Activated T-cell treated with anti-CD3 and anti-CD28 coated beads, Interleukin-2, amount 50 U/mL, for 1 hour (primary cell): ENCODE measurements at regions not wholly inside any gene's neighbourhood (a gene's known extent, or its start where the extent isn't known, plus 50 kb on each side); places are given as distances from the start of the nearest gene placed in this dataset.

Source experiments
- DNase-seq: peaks from one replicate; pipeline ENCODE4 v3.0.0-alpha.2; 2020

DNA sequence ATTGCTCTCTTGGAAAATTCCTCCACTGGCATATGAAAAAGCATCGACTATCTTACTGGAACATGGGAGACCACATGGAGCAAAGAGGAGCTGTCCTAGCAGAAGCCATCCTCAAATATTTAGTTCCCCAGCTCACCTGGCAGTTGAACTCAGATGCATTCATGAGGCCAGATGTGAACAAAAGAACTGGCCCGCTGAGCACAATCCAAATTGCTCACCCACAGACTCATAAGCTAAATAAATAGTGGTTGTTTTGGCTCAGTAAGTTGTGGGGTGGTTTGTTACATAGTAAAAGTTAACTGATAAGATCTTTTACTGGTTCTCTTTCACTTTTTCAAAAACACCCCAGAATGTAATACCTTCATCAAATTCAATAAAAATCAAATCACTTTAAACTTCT, 108.6 kb upstream of the CWC22 start:
- DNase-seq: no peak

DNA sequence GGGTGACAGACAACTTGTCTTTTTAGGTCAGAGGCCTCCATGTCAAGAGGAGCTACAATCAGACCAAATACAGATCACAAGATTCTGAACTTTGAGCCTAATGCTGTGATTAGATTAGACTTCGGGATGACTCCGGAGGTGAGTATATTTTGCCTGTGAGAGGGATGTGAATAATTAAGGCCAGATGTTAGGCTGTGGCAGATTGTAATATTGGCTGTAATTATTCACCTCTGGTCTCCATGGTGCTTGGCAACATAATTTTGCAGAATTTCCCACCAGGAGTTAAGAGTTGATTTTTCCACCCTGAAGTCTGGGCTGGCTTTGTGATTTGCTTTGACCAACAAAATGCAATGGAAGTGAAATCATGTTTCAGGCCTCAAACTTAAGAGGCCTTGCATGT, 108.2 kb upstream of the CWC22 start:
- no peak for DNase-seq

DNA sequence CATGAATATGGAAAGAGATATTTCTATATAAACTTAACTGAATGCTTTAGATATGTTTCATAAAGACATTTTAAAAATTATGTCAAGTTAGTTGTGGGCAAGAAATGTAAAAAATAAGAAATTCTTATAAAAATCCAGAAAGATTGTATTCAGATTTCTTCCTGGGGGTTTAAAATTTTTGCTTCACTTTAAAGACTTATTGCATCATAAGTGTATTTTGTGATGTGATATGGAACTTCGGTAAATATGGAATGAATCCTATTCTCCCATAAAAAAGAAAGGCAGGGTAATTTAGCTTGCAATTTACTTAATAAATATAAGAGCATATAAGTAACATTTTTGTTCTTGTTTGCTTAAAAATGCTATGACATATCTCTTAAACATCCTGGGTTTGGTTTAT, 104.8 kb upstream of the CWC22 start:
- no peak for DNase-seq

DNA sequence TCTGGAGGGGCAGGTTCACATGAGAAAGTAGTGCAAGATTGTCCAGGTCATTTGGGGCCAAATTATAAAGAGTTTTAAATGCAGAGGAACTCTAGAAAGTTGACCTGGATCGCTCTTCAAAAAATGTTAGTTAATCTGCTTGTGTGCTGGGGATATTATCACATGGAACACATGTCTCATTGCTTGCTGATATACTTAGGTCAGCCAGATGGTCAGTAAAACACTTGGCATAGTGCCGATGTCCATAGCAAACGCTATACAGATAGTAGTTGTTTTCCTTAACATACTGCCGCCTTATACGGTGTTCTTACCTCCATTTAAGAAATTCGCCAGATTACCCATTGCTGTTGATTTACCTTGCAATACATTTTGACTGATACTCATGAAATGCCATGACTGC, 103.4 kb upstream of the CWC22 start:
- DNase-seq: no peak

DNA sequence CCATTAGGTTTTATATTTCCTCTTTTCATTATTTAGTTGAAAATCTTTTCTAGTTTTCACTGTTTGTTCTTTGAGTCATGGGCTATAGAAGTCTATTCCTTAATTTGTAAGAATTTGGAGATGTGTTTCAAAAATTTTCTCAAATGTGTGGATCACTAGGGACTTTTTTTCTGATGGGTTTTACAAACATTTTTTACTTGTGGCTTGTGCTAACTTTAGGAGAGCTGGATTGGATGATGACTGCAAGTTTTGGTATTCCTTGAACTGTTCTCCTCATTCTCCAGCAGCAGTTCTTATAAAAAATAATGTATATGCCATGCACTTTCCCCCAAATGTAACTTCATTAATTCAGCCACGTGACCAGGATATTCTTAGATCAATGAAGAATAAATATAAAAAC, 94.7 kb upstream of the CWC22 start:
- no peak for DNase-seq

DNA sequence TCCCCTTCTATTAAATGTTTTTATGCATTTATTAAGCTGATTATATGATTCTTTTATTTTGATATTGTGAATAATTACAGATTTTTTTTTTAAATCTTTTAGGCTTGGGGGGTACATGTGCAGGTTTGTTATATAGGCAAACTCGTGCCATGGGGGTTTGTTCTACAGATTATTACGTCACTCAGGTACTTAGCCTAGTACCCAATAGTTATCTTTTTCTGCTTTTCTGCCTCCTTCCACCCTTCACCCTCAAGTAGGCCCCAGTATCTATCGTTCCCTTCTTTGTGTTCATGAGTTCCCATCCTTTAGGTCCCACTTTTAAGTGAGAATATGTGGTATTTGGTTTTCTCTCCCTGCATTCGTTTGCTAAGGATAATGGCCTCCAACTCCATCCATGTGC, 92.2 kb upstream of the CWC22 start:
- DNase-seq: no peak

DNA sequence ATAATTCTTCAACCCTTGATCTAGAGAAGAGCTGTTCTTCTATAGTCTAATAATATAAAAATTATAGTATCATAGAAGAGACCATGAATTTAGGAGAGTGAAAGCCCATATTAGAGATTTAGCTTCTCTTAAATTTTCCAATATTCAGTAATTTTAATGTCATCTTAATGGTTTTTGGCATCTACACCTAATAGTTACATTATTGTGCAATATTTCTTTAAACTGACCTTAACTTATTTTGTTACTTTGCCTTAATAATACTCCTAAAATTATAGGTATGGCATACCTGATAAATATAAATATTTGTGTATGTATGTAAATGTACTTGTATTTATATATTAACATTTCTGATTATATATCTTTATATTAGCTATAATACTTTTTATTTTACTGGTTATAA, 78.0 kb upstream of the CWC22 start:
- no peak for DNase-seq

DNA sequence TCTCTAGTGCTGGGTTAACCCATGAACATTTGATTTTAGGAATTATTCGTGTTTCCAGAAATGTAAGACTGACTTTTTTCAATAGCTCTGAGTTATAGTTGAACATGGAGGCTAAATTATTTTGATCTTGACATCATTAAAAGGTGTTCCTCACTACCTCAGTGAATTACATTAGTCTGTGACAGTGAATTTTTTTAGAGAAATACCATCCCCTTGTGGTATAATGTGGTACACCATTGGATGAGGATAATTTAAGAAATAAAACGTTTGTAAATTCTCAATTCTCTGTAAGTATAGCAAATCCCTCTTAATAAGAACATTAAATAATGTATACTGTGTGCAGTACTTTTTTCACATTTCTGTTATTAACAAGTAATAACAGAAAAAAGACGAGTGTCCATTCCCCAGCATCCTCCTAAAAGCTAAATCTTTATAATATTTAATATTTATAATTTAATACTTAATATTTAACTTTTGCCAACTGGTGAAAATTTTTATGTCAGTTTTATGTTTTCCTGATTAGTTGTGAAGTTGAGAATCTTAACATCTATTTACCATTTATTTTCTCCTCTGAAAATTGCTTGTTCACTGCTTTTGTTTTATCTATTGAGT, 70.3 kb upstream of the CWC22 start:
- DNase-seq: no peak

DNA sequence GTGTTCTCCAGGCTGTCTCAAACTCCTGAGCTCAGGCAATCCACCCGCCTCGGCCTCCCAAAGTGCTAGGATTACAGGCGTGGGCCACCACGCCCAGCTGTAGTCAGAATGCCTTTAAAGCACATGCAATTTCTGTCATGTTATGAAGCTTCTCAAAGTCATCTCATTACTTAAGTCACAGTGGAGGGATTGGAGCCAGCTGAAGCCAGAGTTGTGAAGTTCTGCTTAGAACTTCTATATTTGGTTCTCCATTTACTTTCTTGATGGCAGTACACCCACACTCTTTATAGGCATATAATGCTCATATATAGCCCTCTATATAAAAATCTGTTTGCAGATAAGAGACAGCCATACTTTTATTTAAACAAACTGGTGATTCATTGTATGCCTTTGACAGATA, 68.8 kb upstream of the CWC22 start:
- DNase-seq: no peak

DNA sequence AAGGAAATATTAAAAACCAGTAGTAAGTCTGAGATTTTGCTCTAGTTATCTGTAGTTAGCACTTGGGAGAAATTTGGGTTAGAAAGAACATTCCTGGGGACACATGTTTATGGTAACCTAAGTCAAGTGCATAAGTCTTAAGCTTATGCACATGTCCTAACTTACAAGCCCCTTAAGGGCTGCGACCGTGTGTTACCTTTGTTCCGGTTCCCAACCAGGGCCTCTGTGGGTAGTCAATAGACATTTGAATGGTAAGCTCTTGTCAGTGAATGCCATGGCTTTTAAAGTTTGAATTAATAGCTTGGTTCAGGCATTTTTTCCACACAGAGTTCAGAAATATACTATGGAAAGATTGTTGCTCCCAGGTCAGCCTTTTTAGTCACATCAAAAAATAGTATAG, 64.7 kb upstream of the CWC22 start:
- no peak for DNase-seq

DNA sequence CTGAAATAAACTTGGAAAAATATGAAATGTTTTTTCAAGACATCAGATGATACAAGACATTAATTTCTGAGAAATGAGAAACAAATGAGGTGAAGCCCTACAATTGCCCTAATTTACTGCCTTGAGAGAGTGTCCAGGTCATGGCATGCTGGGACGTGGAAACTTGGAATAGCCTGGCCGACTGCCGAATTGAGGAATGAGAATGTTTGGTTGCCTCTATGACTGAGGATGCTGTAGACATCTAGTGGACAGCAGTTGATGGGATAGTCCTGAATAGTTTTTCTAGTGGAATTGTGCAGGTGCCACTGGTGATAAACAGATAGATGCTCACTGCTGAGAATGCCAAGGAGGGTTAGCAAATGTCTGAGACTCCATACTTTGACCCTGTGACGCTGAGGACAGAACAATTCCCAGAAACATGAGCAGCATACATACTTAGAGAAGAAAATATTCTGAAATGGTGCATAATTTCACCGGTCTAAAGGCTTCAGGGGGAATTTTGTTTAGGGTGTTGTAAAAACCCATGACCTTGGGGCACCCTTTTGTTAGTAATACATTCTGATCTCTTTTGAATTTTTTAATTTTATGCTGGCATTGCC, 56.5 kb upstream of the CWC22 start:
- no peak for DNase-seq

DNA sequence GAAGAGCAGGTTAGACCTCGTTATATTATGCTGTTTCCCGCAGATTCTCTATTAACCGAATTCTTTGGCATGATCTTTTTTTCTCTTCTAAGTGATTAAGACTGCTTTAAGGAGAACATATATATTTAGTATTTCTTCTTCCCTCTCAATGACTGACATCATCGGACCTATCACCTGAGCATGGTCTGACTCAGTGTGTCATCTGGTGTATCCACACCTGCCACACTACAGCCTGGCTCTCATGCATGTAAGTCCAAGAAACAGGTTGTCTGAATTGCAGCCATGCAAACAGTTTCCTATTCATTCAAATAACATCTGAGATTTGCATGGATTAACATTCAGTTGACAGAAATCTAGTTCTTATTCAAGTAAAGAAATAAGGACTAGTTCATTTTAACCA, 55.1 kb upstream of the CWC22 start:
- DNase-seq: no peak

DNA sequence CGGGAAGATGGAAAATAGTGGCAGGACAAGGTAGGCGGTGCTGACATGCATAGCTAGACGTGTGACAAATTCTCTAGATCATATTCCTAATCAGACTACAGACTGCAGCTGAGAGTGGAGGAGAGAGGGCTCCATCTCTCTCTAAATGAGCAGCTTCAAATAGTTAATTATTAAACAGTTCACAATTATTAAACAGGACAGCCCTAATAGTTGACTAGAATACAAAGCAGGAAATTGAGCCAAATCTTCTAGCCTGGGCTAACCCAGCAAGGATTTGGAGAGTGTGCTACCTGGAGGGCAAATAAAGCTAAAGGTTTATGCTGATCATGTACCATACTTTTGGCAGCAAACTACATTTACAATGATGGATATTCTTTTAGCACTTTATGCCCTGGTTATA, 54.4 kb upstream of the CWC22 start:
- DNase-seq: no peak

DNA sequence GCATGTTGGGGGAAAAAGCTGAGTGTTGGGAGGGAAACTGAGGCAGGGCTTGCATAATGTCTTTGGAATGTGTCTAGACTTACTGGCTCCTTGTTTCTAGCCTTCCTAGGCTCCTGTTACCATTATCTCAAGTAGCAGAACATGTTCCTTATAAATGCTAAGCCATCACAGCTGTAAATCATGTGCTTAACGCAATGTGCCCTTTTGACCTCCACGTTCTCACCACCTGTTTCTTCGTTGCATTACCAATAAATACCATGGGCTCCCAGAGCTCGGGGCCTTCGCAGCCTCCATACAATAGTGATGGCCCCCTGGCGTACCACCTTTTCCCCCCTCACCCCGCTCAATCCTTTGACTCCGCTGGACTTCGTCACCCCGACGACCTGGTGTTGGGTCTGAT, 54.0 kb upstream of the CWC22 start:
- no peak for DNase-seq

DNA sequence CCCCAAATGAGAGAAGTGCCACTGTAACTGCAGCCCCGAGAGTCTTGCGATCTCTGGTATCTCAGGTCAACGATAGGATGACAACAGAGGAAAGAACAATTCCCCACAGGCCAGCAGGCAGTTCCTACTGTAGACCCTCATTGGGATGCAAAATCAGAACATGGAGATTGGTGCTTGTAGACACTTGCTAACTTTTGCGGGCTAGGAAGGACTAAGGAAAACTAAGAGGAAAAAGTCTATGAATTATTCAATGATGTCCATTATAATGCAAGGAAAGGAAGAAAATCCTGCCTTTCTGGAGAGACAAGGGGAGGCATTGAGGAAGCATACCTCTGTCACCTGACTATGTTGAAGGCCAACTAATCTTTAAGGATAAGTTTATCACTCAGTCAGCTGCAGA, 51.9 kb upstream of the CWC22 start:
- no peak for DNase-seq

DNA sequence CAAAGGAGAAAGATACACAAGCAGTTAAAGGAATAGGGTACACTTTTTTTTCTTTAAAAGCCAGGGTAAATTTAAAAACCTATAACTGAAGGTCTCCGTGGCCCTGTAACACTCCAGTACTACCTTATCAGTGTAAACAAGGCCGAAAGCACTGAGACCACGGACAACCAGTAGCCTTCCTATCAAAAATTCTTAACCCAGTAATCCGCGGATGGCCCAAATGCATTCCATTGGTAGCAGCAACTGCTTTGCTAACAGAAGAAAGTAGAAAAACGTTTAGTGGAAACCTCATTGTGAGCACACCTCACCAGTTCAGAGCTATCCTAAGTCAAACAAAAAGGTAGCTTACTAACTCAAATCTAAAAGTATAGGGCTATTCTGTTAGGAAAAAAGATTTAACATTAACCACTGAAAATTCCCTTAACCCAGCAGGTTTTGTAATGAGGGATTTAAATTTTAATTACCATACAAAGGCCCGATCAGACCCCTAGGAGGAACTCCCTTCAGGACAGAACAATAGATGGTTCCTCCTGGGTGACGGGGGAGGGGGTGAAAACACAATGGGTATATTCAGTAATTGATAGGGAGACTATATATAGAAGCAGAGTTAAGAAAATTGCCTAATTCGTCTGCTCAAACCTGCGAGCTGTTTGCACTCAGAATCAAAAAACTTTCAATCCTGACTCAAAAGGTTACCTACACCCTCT, 50.8 kb upstream of the CWC22 start:
- DNase-seq: no peak
